NCI-H1694 treated with DMSO at 0.1 percent for 48 hours (cell line): ENCODE measurements at regions not wholly inside any gene's neighbourhood (a gene's known extent, or its start where the extent isn't known, plus 50 kb on each side); places are given as distances from the start of the nearest gene placed in this dataset.
A peak's percentile ranks its signal among the peaks of the same experiment; 100 is the strongest.

Source experiments
- DNase-seq: peaks from one replicate; lab custom pipeline; 2025; lab: John Stamatoyannopoulos, UW

GRCh38 chr12:67370979-67371378, 101.8 kb downstream of the CAND1 start:
- no peak for DNase-seq

DNA sequence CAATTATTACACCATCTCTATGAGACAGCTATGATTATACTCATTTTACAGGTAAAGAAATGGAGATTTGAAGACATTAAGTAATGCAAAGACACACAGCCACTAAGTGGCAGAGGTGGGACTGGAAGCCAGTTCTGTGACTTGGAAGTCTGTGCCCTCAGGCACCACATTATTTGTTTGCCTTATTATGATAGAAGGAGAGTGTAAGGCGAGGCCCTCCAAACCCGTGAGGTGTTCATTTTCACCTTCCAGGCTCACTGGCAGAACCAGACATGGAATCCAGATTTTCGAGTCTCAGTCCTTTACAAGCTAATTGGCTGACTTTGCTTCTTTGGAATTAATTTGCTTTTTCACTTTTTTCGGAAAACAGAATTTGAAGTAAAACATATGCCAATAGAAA, 107.9 kb downstream of the CAND1 start:
- no peak for DNase-seq

DNA sequence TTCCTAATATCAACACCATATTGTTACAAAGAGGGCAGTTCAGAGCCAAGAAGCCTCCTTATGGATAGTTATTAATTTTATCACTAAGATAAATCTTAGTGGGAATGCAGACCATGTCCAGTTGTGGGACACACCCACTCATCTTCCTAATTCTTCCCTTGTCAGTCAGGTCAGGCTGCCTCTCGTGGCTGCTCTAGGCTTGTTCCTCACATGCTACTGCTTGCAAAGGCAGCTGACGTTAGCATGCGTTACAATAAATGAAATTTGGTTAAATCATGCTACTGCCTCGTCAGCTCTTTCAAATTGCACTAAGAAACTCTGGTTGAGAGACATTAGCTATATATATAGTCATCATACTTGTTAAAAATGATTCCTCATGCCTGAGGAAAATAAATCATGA, 108.4 kb downstream of the CAND1 start:
- DNase-seq, result no peak

DNA sequence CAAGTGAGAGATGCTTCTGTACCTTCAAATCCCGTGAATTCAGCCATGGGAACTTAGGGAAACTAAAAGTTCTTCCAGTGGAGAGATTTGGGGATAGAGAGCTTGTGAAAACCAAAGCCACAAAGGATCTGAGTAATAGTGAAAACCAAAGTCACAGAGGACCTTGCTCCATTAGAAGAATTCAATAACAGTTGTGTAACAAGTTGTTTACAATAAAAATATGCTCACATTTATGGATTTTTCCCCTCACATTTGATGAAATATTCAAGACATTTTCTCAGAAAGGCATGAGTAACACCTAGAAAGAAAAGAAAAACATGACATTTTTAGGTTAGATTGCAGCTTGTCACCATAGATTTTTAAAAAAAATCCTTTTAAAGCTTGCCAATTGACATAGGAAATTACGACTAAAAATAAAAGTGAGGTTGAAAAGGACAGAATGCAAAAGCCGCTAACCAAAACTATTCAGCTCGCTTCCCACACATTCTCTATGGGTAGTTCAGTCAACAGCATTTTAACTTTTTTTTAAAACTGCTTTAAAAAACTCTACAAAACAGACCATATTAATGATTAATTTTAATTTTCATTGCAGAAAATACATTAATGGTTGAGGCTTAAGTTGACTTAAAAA, 113.2 kb downstream of the CAND1 start:
- DNase-seq, result no peak

DNA sequence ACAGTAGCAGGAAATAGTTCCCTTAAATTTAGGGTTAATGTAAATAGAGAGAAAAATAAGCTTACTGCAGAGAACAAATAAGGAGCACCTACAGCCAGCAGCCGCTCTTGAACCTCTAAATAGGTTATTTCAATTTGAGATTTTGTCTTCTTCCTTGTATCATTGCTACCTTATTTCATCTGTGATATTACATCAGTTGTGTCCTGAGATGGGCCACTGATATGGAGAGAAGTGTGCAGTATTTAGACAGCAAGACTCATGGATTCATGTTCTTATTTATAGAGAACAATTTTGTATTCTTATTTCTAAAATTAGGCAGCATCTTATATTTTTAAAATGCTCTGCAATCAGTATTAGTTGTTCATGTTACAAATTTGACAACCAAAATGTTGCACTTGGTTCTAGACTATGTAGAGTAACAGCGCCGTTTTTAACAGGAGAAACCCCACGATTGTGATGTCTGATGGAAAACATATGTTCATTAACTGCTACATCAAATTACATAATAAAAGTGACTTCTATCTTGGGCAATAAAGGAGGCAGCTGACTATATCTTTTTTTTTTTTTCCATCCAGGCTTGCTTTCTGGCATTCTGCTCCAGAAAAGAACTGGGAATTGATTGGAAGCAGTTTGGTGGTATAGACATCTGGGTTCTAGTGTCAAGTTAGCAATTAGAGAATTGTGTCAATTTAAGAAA, 117.9 kb downstream of the CAND1 start:
- no peak for DNase-seq

GRCh38 chr12:67388331-67389138, 119.4 kb downstream of the CAND1 start:
- no peak for DNase-seq

DNA sequence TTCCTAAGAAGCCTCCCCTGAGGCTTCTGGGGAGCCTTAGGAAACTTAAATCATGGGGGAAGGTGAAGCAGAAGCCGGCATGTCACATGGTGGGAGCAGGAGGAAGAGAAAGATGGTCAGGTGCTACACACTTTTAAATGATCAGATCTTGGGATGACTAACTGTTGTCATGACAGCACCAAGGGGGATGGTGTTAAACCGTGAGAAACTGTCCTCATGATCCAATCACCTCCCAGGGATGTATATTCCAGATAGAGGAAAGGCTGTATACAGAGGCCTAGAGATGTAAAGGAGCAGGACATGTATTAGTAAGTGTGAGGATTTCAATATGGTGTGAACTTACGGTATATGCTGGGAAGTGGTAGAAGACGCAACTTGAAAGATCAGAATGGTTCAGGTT, 121.1 kb downstream of the CAND1 start:
- no peak for DNase-seq

GRCh38 chr12:67391034-67391433, 121.9 kb downstream of the CAND1 start:
- DNase-seq, result no peak

- no peak for DNase-seq
These were observed 122.5 kb downstream of the CAND1 start for GRCh38 chr12:67391656-67392055.

GRCh38 chr12:67394550-67394949, 125.4 kb downstream of the CAND1 start:
- no peak for DNase-seq

DNA sequence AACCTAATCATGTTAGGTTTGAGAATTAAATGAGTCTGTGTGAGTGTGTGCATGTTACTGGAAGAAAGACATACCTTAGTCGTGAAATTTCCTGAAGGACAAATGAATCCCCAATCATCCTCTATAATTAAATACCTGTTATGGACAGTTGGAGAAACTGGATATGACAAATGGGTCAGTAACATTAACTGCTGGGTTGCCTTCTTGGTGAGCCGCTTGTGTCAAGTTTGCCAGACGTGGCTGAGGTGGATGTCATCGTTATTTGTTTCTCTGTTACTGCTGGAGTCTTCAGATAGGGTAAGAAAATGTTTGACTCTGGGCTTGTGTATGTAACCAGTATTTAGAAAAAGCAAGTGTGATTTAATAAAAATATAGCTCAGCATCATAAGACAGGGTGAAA, 131.6 kb downstream of the CAND1 start:
- DNase-seq, result no peak

DNA sequence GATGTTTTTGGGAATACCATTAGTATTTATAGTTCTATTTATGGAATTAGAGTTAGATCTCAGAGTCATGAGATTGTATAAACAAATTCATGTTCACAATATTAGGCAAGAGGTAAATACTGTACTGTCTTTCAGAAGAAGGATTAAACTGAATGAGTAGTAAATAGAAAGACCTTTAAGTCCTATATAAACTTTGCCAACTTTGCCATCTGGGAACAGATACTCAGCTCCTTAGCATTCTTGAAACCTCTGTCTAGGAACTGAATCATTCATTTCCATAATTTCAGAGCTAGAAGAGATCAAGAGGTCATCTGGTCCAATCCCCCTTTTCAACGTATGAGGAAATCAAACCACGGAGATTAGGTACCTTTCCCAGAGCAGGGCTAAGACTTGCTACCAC, 141.1 kb downstream of the CAND1 start:
- no peak for DNase-seq

DNA sequence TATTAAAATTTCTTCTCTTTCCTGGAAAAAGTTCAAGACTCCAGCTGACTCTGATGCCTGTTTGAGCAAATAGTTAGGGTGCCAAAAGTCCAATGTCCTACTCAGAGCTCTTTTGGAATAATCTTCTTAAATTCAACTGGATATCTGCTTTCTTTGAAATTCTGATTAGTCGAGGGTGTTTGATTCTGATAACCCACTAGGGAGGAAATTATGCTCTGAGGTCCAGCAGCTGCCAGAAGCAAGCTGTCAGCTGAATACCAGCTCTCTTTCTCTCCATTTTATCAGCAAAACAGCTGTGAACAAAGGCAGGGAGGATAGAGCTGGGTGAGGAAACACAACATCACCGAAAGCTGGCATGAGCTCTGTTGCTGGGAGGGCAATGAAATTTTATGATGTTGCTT, 141.5 kb downstream of the CAND1 start:
- peak; percentile 28 for DNase-seq

DNA sequence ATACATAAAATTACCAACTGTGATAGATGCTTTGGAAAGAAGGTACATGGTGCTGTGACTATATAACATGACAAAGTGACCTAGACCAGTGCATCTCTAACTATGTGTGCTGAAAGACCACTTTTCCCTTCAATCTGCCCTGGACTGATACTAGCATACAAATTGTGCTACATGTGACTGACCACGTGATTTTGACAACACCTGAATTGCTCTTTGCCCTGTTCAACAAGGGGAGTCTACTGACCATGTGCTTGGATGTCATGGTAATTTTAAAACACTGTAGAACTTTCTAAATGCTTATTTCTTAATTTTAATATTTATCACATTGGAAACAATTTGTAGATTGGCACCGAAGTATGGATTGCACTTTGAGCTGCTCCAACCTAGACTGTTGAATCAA, 142.4 kb downstream of the CAND1 start:
- no peak for DNase-seq

DNA sequence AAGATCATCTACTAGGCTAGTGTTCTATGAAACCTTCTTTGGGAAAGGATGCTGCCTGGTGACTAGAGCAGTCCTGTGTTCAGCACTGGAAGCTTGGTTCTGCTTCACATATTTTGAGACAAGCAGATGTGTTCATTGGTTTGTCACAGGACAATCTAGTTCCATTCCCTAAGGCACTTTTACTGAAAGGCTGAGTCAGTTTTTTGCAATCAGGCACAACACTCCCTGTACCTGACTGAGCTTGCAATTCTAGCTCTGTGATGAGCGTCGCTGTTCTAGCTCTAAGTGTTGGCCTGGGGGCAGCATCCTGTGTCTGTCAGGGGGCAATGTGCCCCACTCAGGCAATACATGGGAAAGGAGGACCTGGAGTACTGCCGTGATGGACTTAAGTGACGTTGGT, 144.4 kb downstream of the CAND1 start:
- DNase-seq, result no peak

- no peak for DNase-seq
These were observed 145.0 kb downstream of the CAND1 start for GRCh38 chr12:67414011-67414715.

- peak; percentile 65 for DNase-seq
These were observed 146.3 kb downstream of the CAND1 start for GRCh38 chr12:67415473-67415872.

- DNase-seq, result no peak
These were observed 150.7 kb downstream of the CAND1 start for GRCh38 chr12:67419810-67420209.

DNA sequence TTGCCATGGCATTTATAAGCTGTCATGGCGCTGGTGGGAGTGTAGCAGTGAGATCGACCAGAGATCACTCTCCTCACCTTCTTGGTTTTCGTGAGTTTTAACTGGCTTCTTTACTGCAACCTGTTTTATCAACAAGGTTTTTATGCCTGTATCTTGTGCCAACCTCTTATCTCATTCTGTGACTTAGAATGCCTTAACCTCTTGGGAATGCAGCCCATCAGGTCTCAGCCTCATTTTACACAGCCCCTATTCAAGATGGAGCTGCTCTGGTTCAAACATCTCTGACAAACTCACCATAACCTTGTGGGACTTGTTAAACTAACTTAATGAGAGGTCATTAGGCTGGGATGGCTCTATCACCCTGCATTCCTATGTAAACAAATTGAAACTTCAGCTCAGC, 151.3 kb downstream of the CAND1 start:
- DNase-seq, result no peak

DNA sequence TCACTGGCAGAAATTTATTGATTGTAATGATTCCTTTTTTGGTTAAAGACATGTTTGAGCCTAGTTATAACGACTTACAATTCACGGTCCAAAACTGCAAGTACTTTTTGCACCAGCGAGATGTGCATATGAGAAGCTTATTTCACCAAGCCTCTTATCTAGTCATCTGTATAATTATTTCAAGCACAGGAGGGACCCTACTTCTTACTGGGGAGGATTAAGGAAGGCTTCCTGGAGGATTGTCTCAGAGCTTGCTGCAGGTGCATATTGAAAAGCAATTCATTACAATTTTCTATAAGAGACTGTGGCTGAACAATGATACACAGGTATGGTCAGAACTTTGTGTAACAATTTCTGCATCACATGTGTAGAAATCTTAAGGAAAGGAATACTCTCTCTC, 152.9 kb downstream of the CAND1 start:
- DNase-seq, result no peak

GRCh38 chr12:67424784-67425183, 155.6 kb downstream of the CAND1 start:
- DNase-seq, result no peak

- no peak for DNase-seq
These were observed 156.2 kb downstream of the CAND1 start for GRCh38 chr12:67425394-67425793.

DNA sequence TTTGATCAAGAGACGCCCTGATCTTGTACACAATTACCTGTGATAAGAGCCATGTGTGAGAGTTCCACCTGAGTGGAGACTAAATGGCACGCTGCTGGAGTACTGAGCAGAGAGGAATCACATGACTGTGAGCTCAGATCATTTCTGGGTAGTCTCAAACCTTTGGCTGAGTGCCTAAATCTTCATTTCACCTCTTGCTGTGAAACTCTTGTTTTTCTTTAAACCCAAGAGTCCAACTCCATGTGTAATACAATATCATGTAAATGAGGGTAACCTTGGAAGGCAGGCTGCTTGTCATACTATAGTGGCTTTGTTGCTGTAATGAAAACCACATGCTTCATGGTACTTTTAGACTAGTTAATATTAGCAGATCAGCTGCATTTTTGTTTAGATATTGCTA, 156.9 kb downstream of the CAND1 start:
- DNase-seq, result no peak
